RWPE1 (cell line): ENCODE measurements at regions not wholly inside any gene's neighbourhood (a gene's known extent, or its start where the extent isn't known, plus 50 kb on each side); places are given as distances from the start of the nearest gene placed in this dataset.

ENCODE experiments used
- CTCF ChIA-PET: fragments of 350-600 bp; sonication (Branson Sonifier 250); formaldehyde crosslinking; extraction: SDS; loops from one replicate; lab custom pipeline; 2021; lab: Yijun Ruan, JAX
- POLR2A ChIA-PET: fragments of 400-600 bp; formaldehyde crosslinking; extraction: SDS; loops from one replicate; lab custom pipeline; 2020; ENCODE audit warnings: antibody characterized with exemption; ENCODE audit not compliant: low non-redundant PET; lab: Yijun Ruan, JAX
- DNase-seq: peaks from one replicate; pipeline ENCODE4 v3.0.0; 2012; ENCODE audit warnings: low spot score
- H3K27ac ChIP-seq: fragments of 450-650 bp; 2 replicates; pipeline ENCODE4 v1.5.1; 2017
- CTCF ChIP-seq: fragments of 450-650 bp; conservative IDR thresholded peaks from 2 replicates; pipeline ENCODE4 v1.5.1; 2017; ENCODE audit warnings: low read depth, mild to moderate bottlenecking

- TF ChIP-seq CTCF = no peak
- ChIA-PET CTCF (no interaction called here), POLR2A (no interaction called here)
- DNase-seq = no peak
- no peak overlapping the region for H3K27ac ChIP-seq
These were observed 215.6 kb upstream of the DMAC1 start for GRCh38 chr9:8014997-8015682.

DNA sequence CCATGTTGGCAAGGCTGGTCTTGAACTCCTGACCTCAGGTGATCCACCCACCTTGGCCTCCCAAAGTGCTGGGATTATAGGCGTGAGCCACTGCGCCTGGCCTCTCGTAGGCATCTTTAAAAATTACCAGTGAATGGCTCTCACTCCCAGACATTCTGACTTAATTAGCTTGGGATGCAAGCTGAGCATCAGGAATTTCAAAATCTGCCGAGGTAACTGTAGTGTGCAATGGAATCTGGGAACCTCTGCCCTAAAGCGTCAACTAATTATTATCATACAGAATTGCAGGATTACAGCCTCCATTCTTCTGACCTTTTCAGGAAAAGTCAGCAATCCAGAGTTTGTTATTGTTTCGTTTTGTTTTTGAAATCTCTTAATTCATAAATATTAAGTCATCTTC lies 213.4 kb upstream of the DMAC1 start:
- DNase-seq = no peak
- H3K27ac ChIP-seq = no peak overlapping the region
- ChIA-PET POLR2A (no interaction called here), CTCF (no interaction called here)
- no peak for TF ChIP-seq CTCF

DNA sequence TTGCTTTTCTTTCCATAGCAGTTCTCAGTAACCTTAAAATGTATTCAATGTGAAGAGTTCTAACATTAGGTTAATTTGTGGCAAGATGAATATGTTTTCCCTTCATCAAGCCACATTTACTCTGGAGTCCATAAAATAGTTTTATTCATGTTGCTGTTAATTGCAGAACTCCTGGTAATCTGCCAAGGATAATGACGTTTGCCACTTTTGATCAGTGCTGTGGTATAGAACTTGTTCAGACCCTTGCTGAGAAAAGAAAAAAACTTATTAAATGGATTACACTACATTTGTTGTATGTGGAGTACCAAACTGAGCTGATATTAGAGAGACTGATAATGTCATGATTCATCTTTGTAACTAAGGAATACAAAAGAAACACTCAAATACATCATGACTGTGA lies 212.4 kb upstream of the DMAC1 start:
- CTCF ChIA-PET = no interaction called here
- no peak for DNase-seq
- POLR2A ChIA-PET = no interaction called here
- no peak overlapping the region for H3K27ac ChIP-seq
- TF ChIP-seq CTCF = no peak

DNA sequence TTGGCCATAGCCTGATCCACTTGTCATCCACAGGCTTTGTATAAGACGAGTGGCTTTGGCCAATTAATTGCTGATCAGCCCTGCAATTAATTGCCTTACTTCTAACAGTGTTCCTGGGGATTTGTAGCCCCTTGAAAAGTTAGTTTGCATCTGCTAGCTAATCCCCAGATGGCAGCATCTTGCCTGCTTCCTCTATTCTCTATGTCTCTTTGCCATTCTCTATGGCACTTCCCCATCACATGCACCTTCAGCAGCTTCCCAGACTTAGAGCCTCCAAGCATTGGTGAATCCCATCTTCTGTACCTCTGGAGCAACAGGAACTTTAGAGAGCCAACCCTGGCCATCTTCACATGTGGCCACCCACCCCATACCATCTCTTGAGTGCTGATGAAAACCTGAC lies 197.0 kb upstream of the DMAC1 start:
- DNase-seq = no peak
- TF ChIP-seq CTCF = no peak
- ChIA-PET POLR2A (no interaction called here), CTCF (no interaction called here)
- H3K27ac ChIP-seq = no peak overlapping the region

- ChIA-PET POLR2A (no interaction called here), CTCF (no interaction called here)
- no peak overlapping the region for H3K27ac ChIP-seq
- no peak for TF ChIP-seq CTCF
- DNase-seq = no peak
These were observed 189.2 kb upstream of the DMAC1 start for GRCh38 chr9:7988644-7989280.

DNA sequence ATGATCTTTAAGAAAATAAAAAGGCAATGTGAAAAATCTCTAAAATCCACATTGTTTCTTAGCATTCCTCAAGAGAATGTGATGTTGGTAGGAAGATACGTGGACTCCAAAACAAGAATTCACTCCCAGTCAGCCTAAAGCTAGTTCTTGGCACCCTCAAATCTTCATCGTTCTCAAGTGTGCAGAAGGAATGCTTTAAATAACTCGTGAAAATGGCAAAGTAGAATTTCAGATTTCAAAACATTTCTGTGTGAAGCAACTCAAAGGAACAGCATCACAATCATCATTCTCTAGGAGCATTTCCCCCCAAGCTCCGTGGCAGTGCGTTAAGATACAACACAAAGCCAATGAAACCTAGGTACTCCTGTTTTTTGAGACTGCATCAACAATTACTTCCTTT lies 185.1 kb upstream of the DMAC1 start:
- no peak for DNase-seq
- no peak for TF ChIP-seq CTCF
- ChIA-PET POLR2A (no interaction called here), CTCF (no interaction called here)
- no peak overlapping the region for H3K27ac ChIP-seq
